Subcutaneous abdominal adipose tissue (tissue), 5 donors: ENCODE measurements at regions not wholly inside any gene's neighbourhood (a gene's known extent, or its start where the extent isn't known, plus 50 kb on each side); places are given as distances from the start of the nearest gene placed in this dataset.
"Not testable (repeated sequence)": the region's sequence is repeated elsewhere in the genome, so short reads cannot be mapped to it uniquely, and the experiment has no call there.

Source experiments
- H3K27ac ChIP-seq: one replicate; pipeline ENCODE4 v1.7.0; 2013; ENCODE audit warnings: low read depth, mild to moderate bottlenecking, inconsistent platforms, low read length, moderate library complexity
- H3K27me3 ChIP-seq, 5 donors: one replicate each; pipeline ENCODE4 v1.7.0; 2013; ENCODE audit warnings: low read length in 5 of 5, inconsistent platforms in 1 of 5; ENCODE audit not compliant: control insufficient read depth in 5 of 5, insufficient read depth in 4 of 5
- H3K36me3 ChIP-seq, 5 donors: one replicate each; pipeline ENCODE4 v1.7.0; 2013; ENCODE audit warnings: low read length in 5 of 5; ENCODE audit not compliant: control insufficient read depth in 5 of 5, insufficient read depth in 5 of 5
- H3K4me1 ChIP-seq, 5 donors: one replicate each; pipeline ENCODE4 v1.7.0; 2013; ENCODE audit warnings: low read length in 5 of 5, mild to moderate bottlenecking in 3 of 5, moderate library complexity in 1 of 5; ENCODE audit not compliant: control insufficient read depth in 5 of 5, insufficient read depth in 5 of 5
- H3K4me3 ChIP-seq, 5 donors: one replicate each; pipeline ENCODE4 v1.7.0; 2013; ENCODE audit warnings: low read length in 5 of 5, low read depth in 1 of 5
- H3K9ac ChIP-seq, 5 donors: one replicate each; pipeline ENCODE4 v1.7.0; 2013; ENCODE audit warnings: low read length in 5 of 5, mild to moderate bottlenecking in 4 of 5, moderate library complexity in 3 of 5
- H3K9me3 ChIP-seq, 5 donors: one replicate each; pipeline ENCODE4 v1.7.0; 2013; ENCODE audit warnings: low read length in 5 of 5; ENCODE audit not compliant: control insufficient read depth in 5 of 5
- donor health status: healthy.
- donor health status: healthy.
- donor health status: healthy.
- donor health status: healthy.
- donor health status: healthy.

DNA sequence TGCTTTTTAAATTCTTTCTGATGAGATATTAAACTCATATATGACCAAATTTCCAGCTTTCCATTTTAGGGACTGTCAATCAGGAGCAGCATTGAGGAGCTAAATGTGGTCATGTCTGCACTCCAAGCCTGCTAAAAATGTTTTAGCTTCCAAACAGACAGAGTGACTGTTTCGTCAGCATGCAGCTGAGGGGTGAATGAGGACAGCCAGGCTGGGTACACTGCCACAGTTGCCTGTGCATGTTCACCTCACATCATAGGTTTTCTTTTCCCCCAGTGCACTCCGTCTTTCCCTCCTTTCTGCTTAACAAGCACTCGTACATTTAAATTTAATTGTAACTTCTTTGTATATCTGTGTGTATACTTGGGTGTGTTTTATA, 138.1 kb downstream of the ARRDC3 start:
- Histone ChIP-seq H3K9ac (no peak overlapping the region), H3K4me1 (no peaks in the 10 kb centered on the region), H3K4me3 (no peak overlapping the region), H3K9me3 (peaks cover 0 to 16% (median 4%) of the 10 kb centered on the region in 5 donors), H3K36me3 (no peaks in the 10 kb centered on the region), H3K27me3 (no peaks in the 10 kb centered on the region), H3K27ac (no peak overlapping the region)

DNA sequence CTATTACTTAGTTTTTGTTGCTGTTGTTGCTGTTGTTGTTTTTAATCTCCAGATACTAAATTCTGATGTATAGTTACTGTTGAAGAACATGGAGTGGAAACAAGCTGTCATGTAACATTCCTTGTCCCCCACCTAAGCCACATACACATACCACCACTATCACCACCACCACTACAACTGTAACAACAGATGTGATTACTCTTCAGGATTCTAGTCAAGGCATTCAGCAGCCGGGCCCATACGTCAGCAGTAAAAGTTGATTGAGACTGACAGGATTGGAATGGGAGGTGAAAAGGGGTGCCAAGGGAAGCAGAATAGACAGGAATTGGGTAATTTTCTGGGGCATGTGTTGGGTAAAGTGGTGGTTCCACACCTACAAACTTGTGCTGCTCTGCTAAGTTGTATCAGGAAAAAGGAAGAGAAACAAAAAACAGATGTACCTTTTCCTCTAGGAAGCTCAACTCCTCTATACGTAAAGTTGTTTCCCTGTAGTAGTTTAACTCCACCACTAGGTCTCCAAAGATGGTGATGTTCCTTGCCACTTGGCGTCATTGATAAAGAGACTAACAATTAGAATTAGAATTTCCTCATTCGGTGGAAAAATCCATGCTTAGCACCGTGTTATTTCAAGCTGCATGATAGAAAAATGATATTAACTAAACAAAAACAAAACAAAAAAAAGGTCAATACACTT, 138.6 kb downstream of the ARRDC3 start:
- H3K27me3 ChIP-seq = no peaks in the 10 kb centered on the region
- no peak overlapping the region for H3K4me3 ChIP-seq
- no peaks in the 10 kb centered on the region for H3K4me1 ChIP-seq
- H3K9me3 ChIP-seq = peaks cover 0 to 16% (median 4%) of the 10 kb centered on the region in 5 donors
- no peak overlapping the region for H3K27ac ChIP-seq
- H3K9ac ChIP-seq = no peak overlapping the region
- H3K36me3 ChIP-seq = no peaks in the 10 kb centered on the region

DNA sequence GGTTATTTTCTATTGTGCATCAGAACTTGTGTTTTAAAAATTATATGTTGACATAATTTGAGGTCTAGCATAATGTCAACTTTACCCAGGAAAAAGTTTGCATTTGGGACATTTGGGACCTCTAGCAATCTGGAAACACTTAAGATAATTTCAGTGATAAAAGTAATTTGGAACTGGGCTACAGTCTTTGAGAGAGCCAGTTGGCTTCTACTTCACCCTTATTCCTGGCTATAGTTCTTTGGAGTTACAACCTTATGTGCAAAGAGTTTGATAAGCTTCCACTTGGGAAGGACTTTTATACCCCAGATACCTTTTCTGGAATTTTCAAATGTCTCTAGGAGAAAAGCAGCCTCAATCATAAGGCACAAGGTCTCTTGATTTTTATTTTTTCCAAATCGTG, 139.3 kb downstream of the ARRDC3 start:
- H3K4me1 ChIP-seq = no peaks in the 10 kb centered on the region
- H3K27ac ChIP-seq = no peak overlapping the region

DNA sequence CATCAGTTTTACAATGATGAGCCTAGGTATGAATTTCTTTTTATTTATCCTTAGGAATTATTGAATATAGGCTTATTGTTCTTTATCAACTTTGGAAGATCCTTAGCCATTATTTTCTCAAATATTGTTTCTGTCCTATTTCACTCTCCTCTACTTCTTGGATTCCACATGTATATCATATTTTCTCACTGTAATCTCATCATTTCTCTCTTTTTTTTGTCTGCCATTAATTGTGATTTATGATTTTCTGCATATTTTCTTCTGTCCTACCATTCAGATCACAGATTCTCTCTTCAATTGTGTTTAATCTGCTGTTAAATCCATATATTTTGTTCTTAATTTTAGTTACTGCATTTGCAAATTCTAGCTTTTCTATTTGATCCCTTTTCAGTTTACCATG, 139.8 kb downstream of the ARRDC3 start:
- Histone ChIP-seq H3K9ac (no peak overlapping the region), H3K9me3 (peaks cover 0 to 14% (median 4%) of the 10 kb centered on the region in 5 donors), H3K4me3 (no peak overlapping the region), H3K27ac (no peak overlapping the region), H3K27me3 (no peaks in the 10 kb centered on the region), H3K36me3 (no peaks in the 10 kb centered on the region), H3K4me1 (no peaks in the 10 kb centered on the region)

More for the DNA sequence above, 139.3 kb downstream of the ARRDC3 start:
- Histone ChIP-seq H3K9me3 (peaks cover 0 to 16% (median 4%) of the 10 kb centered on the region in 5 donors), H3K4me3 (no peak overlapping the region), H3K36me3 (no peaks in the 10 kb centered on the region), H3K9ac (no peak overlapping the region), H3K27me3 (no peaks in the 10 kb centered on the region)

DNA sequence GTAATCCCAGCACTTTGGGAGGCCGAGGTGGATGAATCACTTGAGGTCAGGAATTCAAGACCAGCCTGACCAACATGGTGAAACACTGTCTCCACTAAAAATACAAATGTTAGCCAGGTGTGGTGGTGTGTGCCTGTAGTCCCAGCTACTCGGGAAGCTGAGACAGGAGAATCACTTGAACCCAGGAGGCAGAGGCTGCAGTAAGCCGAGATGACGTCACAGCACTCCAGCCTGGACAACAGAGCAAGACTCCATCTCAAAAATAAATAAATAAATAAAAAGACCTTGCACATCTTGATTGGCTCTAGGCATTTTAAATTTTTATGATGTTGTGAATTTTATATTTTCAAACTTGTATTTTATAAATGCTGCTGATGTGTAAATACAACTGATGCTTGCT, 141.7 kb downstream of the ARRDC3 start:
- not testable (repeated sequence) for H3K27ac ChIP-seq, H3K27me3 ChIP-seq
- H3K9me3 ChIP-seq = peaks cover 0 to 14% (median 4%) of the 10 kb centered on the region in 5 donors

DNA sequence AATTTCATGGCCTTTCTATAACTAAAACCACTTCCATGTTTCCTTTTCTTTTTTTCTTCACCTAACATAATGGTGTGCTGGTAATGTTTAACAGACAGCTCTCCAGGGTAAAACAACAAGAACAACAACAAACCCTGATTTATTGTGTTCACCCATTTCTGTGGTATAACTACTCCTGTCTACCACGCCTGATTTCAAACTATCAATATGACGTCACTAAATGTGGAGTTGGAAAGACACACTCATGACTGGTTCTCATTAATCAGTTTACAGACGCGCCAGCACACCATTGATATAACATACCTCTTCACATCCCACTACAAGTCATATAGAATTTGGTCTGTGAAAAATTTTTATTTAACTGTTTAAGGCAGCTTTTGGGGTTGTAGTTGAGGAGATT, 142.9 kb downstream of the ARRDC3 start:
- peaks cover 0 to 3% (median 0%) of the 10 kb centered on the region in 5 donors for H3K4me1 ChIP-seq
- no peak overlapping the region for H3K27ac ChIP-seq
- H3K9me3 ChIP-seq = peaks cover 0 to 14% (median 4%) of the 10 kb centered on the region in 5 donors
- no peak overlapping the region for H3K4me3 ChIP-seq
- H3K36me3 ChIP-seq = no peaks in the 10 kb centered on the region
- no peaks in the 10 kb centered on the region for H3K27me3 ChIP-seq
- H3K9ac ChIP-seq = no peak overlapping the region

More for the DNA sequence above, 141.7 kb downstream of the ARRDC3 start:
- H3K4me3 ChIP-seq, H3K36me3 ChIP-seq, H3K9ac ChIP-seq, H3K4me1 ChIP-seq: not testable (repeated sequence)

DNA sequence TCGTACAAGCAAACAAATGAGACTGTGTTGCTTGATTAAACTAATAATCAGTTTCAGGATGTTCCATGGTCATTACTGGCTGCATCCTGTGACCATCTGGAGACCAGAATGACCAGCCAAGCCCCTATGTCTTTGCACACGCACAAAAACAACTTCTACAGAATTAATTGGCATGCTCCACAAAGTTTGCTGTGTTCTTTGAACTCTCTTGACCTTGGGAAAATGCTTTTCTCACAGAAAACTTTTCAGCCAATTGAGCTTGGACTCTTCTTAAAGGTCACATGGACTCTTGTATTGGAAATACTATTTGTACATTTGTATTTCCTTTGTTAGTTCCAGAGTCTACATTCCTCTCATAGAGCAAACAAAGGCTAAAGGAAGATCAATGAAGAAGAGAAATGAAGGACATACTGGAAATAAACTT, 147.8 kb downstream of the ARRDC3 start:
- Histone ChIP-seq H3K27me3 (no peaks in the 10 kb centered on the region), H3K9ac (no peak overlapping the region), H3K27ac (no peak overlapping the region), H3K36me3 (no peaks in the 10 kb centered on the region), H3K4me3 (no peak overlapping the region), H3K4me1 (peaks cover 0 to 19% (median 8%) of the 10 kb centered on the region in 5 donors), H3K9me3 (no peaks in the 10 kb centered on the region)

DNA sequence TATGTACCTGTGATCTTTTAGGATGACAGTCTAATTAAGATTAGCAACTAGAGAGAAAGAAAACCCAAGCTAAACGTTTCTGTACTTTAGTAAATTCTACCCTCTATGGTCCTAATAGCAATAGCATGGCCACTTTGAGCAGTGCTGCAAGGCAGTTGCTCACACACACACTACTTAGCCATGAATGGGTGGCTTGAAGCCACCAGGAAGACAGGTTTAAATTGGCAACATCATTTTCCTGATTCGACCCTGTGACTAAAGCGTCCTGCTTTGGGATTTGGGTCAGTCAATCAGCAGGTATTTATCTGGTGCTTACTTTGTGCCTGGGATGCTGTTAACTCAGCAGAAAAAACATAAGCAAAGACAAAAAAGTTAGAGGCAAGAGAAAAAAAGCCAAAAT, 150.6 kb downstream of the ARRDC3 start:
- Histone ChIP-seq H3K4me3 (no peak overlapping the region), H3K4me1 (peaks cover 0 to 36% (median 21%) of the 10 kb centered on the region in 5 donors), H3K36me3 (no peaks in the 10 kb centered on the region), H3K27ac (no peak overlapping the region), H3K9ac (no peak overlapping the region), H3K9me3 (no peaks in the 10 kb centered on the region), H3K27me3 (no peaks in the 10 kb centered on the region)

DNA sequence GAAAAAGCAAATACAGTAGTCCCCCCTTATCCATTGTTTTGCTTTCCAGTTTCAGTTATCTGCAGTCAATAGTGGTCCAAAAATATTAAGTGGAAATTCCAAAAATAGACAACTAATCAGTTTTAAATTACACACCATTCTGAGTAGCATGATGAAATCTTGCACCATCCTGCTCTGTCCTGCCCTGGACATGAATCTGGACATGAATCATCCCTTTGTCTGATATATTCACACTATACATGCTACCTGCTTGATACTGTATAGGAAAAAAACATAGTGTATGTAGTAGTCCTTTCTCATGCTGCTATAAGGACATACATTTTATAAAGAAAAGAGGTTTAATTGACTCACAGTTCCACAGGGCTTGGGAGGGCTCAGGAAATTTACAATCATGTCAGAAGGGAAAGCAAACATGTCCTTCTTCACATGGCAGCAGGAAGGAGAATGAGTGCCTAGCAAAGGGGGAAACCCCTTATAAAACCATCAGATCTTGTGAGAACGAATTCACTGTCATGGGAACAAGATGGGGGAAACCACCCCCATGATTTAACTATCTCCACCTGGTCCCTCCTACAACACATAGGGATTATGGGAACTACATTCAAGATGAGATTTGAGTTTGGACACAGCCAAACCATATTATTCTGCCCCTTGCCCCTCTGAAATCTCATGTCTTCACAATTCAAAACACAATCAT, 153.9 kb downstream of the ARRDC3 start:
- no peaks in the 10 kb centered on the region for H3K9me3 ChIP-seq
- H3K36me3 ChIP-seq = no peaks in the 10 kb centered on the region
- H3K4me3 ChIP-seq = no peak overlapping the region
- no peak overlapping the region for H3K27ac ChIP-seq
- peaks cover 0 to 25% (median 16%) of the 10 kb centered on the region in 5 donors for H3K4me1 ChIP-seq
- no peaks in the 10 kb centered on the region for H3K27me3 ChIP-seq
- no peak overlapping the region for H3K9ac ChIP-seq

DNA sequence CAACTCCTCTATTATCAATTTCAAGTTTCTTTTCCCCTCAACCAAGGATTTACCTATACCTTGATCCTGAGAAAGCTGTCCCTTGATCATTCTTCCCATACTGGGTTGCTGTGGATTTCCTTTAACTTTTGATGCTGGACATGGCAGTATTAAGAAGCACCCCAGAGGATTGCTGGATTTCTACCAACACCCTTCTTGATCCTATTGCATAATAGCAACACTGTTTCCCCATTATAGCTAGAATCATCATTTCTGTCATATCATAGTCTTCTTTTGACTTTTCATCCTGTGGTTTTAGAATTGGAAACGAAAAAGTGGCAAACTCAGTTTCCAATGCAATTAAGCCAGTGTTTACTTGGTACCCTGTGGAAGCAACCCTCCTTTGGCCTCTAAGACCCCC, 154.9 kb downstream of the ARRDC3 start:
- Histone ChIP-seq H3K4me3 (no peak overlapping the region), H3K9me3 (no peaks in the 10 kb centered on the region), H3K27me3 (no peaks in the 10 kb centered on the region), H3K9ac (no peak overlapping the region), H3K27ac (no peak overlapping the region), H3K4me1 (peaks cover 0 to 25% (median 16%) of the 10 kb centered on the region in 5 donors), H3K36me3 (no peaks in the 10 kb centered on the region)
